Endothelial cell of umbilical vein (primary cell): ENCODE measurements at regions not wholly inside any gene's neighbourhood (a gene's known extent, or its start where the extent isn't known, plus 50 kb on each side); places are given as distances from the start of the nearest gene placed in this dataset.

Experiments
- BruUV-seq: library from RNA; stranded (reverse); fragments of 400-500 nt; replicated peaks from 2 replicates; lab custom pipeline; 2021; lab: Mats Ljungman, UMichigan
- CTCF ChIA-PET: fragments of 300-600, 350-600 bp; sonication (Branson Sonifier 250); formaldehyde crosslinking; loops from one replicate; lab custom pipeline; 2021; ENCODE audit warnings: antibody characterized with exemption, inconsistent platforms; lab: Charles Lee
- POLR2A ChIA-PET: fragments of 300-600, 350-600 bp; sonication (Branson Sonifier 250); formaldehyde crosslinking; loops from one replicate; lab custom pipeline; 2021; ENCODE audit warnings: antibody characterized with exemption, inconsistent platforms; lab: Charles Lee
- DNase-seq: peaks from one replicate; pipeline ENCODE4 v3.0.0-alpha.2; 2011; ENCODE audit warnings: low read depth, low spot score
- FAIRE-seq: peaks from 2 replicates; lab custom pipeline; 2011; peaks lifted over from hg19 to GRCh38; lab: Jason Lieb, UNC
- H2AFZ ChIP-seq: 2 replicates; pipeline ENCODE4 v1.6.0; 2012; ENCODE audit warnings: low read depth, low read length, control low read depth, inconsistent platforms
- H3K27ac ChIP-seq: 2 replicates; pipeline ENCODE4 v1.5.1; 2011; ENCODE audit warnings: low read depth, mild to moderate bottlenecking, control low read depth, low read length, moderate library complexity; ENCODE audit not compliant: insufficient read depth
- H3K27me3 ChIP-seq, 2 experiments: 2 replicates each; pipeline versions ENCODE4 v1.6.0 to v1.6.1; 2011; ENCODE audit warnings: low read length in 2 of 2, mixed read lengths in 1 of 2; ENCODE audit not compliant: control insufficient read depth in 2 of 2, insufficient read depth in 2 of 2
- H3K36me3 ChIP-seq, 2 experiments: 2 replicates in 1 of 2; 3 replicates in 1 of 2; pipeline ENCODE4 v1.5.1; 2011; ENCODE audit warnings: low read length in 2 of 2, mild to moderate bottlenecking in 1 of 2, moderate library complexity in 1 of 2; ENCODE audit not compliant: control insufficient read depth in 2 of 2, insufficient read depth in 2 of 2; ENCODE audit errors: extremely low read depth in 1 of 2
- H3K4me1 ChIP-seq: 3 replicates; pipeline ENCODE4 v1.5.1; 2011; ENCODE audit warnings: mild to moderate bottlenecking, low read length; ENCODE audit not compliant: control insufficient read depth, insufficient read depth; ENCODE audit errors: extremely low read depth
- H3K4me2 ChIP-seq: 2 replicates; pipeline ENCODE4 v1.6.1; 2011; ENCODE audit warnings: low read length, control low read depth, mixed read lengths; ENCODE audit not compliant: insufficient read depth
- H3K4me3 ChIP-seq, 3 experiments: fragments of 200-600 bp in 1 of 3; sonication (generic), shearing (Covaris generic) in 1 of 3; replicated peaks in 1 of 3; 2 replicates each; pipeline ENCODE4 v1.5.1; 2011 to 2016; ENCODE audit warnings: control low read depth in 3 of 3, low read length in 3 of 3, mild to moderate bottlenecking in 2 of 3, inconsistent platforms in 1 of 3, low read depth in 1 of 3, moderate library complexity in 1 of 3; ENCODE audit not compliant: insufficient read depth in 1 of 3
- H3K79me2 ChIP-seq: 2 replicates; pipeline ENCODE4 v1.6.0; 2012; ENCODE audit warnings: low read length, inconsistent platforms; ENCODE audit not compliant: control insufficient read depth, insufficient read depth
- H3K9ac ChIP-seq: replicated peaks from 2 replicates; pipeline ENCODE3; 2011; ENCODE audit warnings: low read length, control low read depth; ENCODE audit not compliant: insufficient read depth; ENCODE audit errors: extremely low read depth
- H3K9me1 ChIP-seq: replicated peaks from 3 replicates; pipeline ENCODE4 v1.6.0; 2011; ENCODE audit warnings: mild to moderate bottlenecking, low read length; ENCODE audit not compliant: control insufficient read depth, insufficient read depth; ENCODE audit errors: extremely low read depth
- H3K9me3 ChIP-seq: replicated peaks from 2 replicates; pipeline ENCODE4 v1.5.1; 2012; ENCODE audit warnings: low read length, inconsistent platforms; ENCODE audit not compliant: control insufficient read depth, insufficient read depth
- H4K20me1 ChIP-seq: replicated peaks from 2 replicates; pipeline ENCODE3; 2011; ENCODE audit warnings: mild to moderate bottlenecking, low read length; ENCODE audit not compliant: control insufficient read depth, insufficient read depth; ENCODE audit errors: extremely low read depth
- CTCF ChIP-seq, 2 donors: IDR thresholded peaks; 1 replicate in 1 of 2; 2 replicates in 1 of 2; pipeline ENCODE4 v1.5.1; 2011; ENCODE audit warnings: low read length in 2 of 2, mild to moderate bottlenecking in 2 of 2, moderate library complexity in 2 of 2, control low read depth in 1 of 2, inconsistent platforms in 1 of 2, low read depth in 1 of 2; ENCODE audit not compliant: insufficient read depth in 1 of 2; ENCODE audit errors: extremely low read depth in 1 of 2
- FOS ChIP-seq: IDR thresholded peaks from 2 replicates; pipeline ENCODE4 v1.6.1; 2011; ENCODE audit warnings: mild to moderate bottlenecking, low read length, moderate library complexity, borderline replicate concordance; ENCODE audit not compliant: insufficient read depth
- JUN ChIP-seq: IDR thresholded peaks from 2 replicates; pipeline ENCODE4 v1.6.1; 2011; ENCODE audit warnings: borderline replicate concordance, low read depth; ENCODE audit not compliant: insufficient read length, insufficient read depth
- MYC ChIP-seq: IDR thresholded peaks from one replicate; pipeline ENCODE4 v1.6.1; 2011; ENCODE audit warnings: mild to moderate bottlenecking, low read depth, low read length
- POLR2A ChIP-seq: IDR thresholded peaks from 2 replicates; pipeline ENCODE4 v1.6.1; 2012; ENCODE audit warnings: low read depth, mild to moderate bottlenecking, control low read depth, low read length
- POLR2AphosphoS5 ChIP-seq: IDR thresholded peaks from 2 replicates; pipeline ENCODE4 v1.6.1; 2012; ENCODE audit warnings: low read depth, mild to moderate bottlenecking, control low read depth, low read length, moderate library complexity; ENCODE audit not compliant: insufficient read depth
- dilution Hi-C: fragments of 300-500 bp; cut with MboI; formaldehyde crosslinking; loops from one replicate; pipeline ENCODE4 v1.15.0; 2019; ENCODE audit warnings: low sequenced_read_pairs; ENCODE audit not compliant: extremely low pct_ligation_motif_present
- intact Hi-C: fragments of 100-400 bp; cut with micrococcal nuclease; formaldehyde crosslinking; loops from one replicate; pipeline ENCODE4 v1.10.0; 2022

GRCh38 chr18:64872710-64873458 lies 724.0 kb upstream of the LINC00305 start:
- Histone ChIP-seq H3K4me3 (no peak overlapping the region), H4K20me1 (no peaks in the 10 kb centered on the region), H3K9me1 (no peaks in the 10 kb centered on the region), H3K27ac (no peak overlapping the region), H3K36me3 (no peaks in the 10 kb centered on the region), H3K9me3 (peaks cover 5% of the 10 kb centered on the region), H3K4me2 (no peak overlapping the region), H3K9ac (no peak overlapping the region), H3K27me3 (no peaks in the 10 kb centered on the region), H3K4me1 (no peaks in the 10 kb centered on the region), H2AFZ (no peak overlapping the region), H3K79me2 (no peaks in the 10 kb centered on the region)
- DNase-seq (no peak), FAIRE-seq (no peak)
- CTCF ChIA-PET = no interaction called here
- no TSS peak for BruUV-seq
- POLR2A ChIA-PET = no interaction called here
- dilution Hi-C loops = no loop called here
- TF ChIP-seq POLR2AphosphoS5 (no peak), JUN (no peak), CTCF (IDR thresholded peaks at IDR 0.05; ENCODE audit: extremely low read depth in 1 of 2, insufficient read depth in 1 of 2, low read depth in 1 of 2, low read length in 2 of 2) (no peak)
- intact Hi-C loops = no loop called here

GRCh38 chr18:64854112-64854511 lies 705.2 kb upstream of the LINC00305 start:
- BruUV-seq = no TSS peak
- DNase-seq = no peak
- Histone ChIP-seq H3K36me3 (no peaks in the 10 kb centered on the region), H4K20me1 (no peaks in the 10 kb centered on the region), H3K27me3 (no peaks in the 10 kb centered on the region), H3K9me3 (peaks cover 2% of the 10 kb centered on the region), H3K4me3 (no peak overlapping the region), H3K9ac (no peak overlapping the region), H3K4me1 (no peaks in the 10 kb centered on the region), H2AFZ (no peak overlapping the region), H3K9me1 (no peaks in the 10 kb centered on the region), H3K4me2 (no peak overlapping the region), H3K79me2 (no peaks in the 10 kb centered on the region), H3K27ac (no peak overlapping the region)
- ChIA-PET CTCF (no interaction called here), POLR2A (no interaction called here)
- intact Hi-C loops (no loop called here), dilution Hi-C loops (no loop called here)
- TF ChIP-seq FOS (no peak), POLR2A (no peak), MYC (no peak)
- no peak for FAIRE-seq
